B cell (primary cell): ENCODE measurements at regions not wholly inside any gene's neighbourhood (a gene's known extent, or its start where the extent isn't known, plus 50 kb on each side); places are given as distances from the start of the nearest gene placed in this dataset.

Experiments
- ATAC-seq: fragments of 200-7000 bp; cut with Tn5 transposase; one replicate; pipeline ENCODE4 v1.10.0; 2021; ENCODE audit warnings: low read depth, mild to moderate bottlenecking, moderate number of reproducible peaks, moderate library complexity
- CTCF ChIA-PET: fragments of 350-600 bp; sonication (Branson Sonifier 250); formaldehyde crosslinking; loops from one replicate; lab custom pipeline; 2021; ENCODE audit warnings: antibody characterized with exemption, inconsistent platforms; lab: Charles Lee
- POLR2A ChIA-PET: fragments of 350-600 bp; sonication (Branson Sonifier 250); formaldehyde crosslinking; loops from one replicate; lab custom pipeline; 2021; ENCODE audit warnings: antibody characterized with exemption; lab: Charles Lee
- DNase-seq: peaks from one replicate; pipeline ENCODE4 v3.0.0; 2013
- H2AFZ ChIP-seq: 2 replicates; pipeline ENCODE4 v1.6.1; 2012; ENCODE audit warnings: mild to moderate bottlenecking, low read depth, low read length; ENCODE audit not compliant: insufficient read depth, poor library complexity, severe bottlenecking
- H3K27ac ChIP-seq, 2 donors: 1 replicate in 1 of 2; 2 replicates in 1 of 2; pipeline ENCODE4 v1.5.1; 2012 to 2013; ENCODE audit warnings: low read length in 2 of 2, mild to moderate bottlenecking in 2 of 2, moderate library complexity in 1 of 2
- H3K27me3 ChIP-seq, 4 experiments: fragments of 200-600 bp in 1 of 4; sonication (generic) in 1 of 4; replicated peaks in 1 of 4; 1 replicate in 2 of 4; 2 replicates in 2 of 4; pipeline versions ENCODE4 v1.6.1 to v1.7.0; 2013 to 2016; ENCODE audit warnings: low read length in 3 of 4, mild to moderate bottlenecking in 2 of 4, mixed read lengths in 1 of 4, moderate library complexity in 1 of 4; ENCODE audit not compliant: insufficient read depth in 4 of 4, control insufficient read depth in 3 of 4; ENCODE audit errors: control extremely low read depth in 1 of 4
- H3K36me3 ChIP-seq, 2 experiments: replicated peaks in 1 of 2; 1 replicate in 1 of 2; 2 replicates in 1 of 2; pipeline versions ENCODE4 v1.6.1 to v1.7.1; 2013; ENCODE audit warnings: low read length in 1 of 2; ENCODE audit not compliant: insufficient read depth in 2 of 2, control insufficient read depth in 1 of 2; ENCODE audit errors: control extremely low read depth in 1 of 2, extremely low read depth in 1 of 2
- H3K4me1 ChIP-seq, 2 donors: fragments of 200-600 bp in 1 of 2; sonication (generic) in 1 of 2; 1 replicate in 1 of 2; 2 replicates in 1 of 2; pipeline versions ENCODE4 v1.5.1 to v1.6.1; 2013 to 2017; ENCODE audit warnings: low read length in 2 of 2; ENCODE audit not compliant: control insufficient read depth in 2 of 2, insufficient read depth in 2 of 2
- H3K4me2 ChIP-seq: replicated peaks from 2 replicates; pipeline ENCODE3; 2012; ENCODE audit warnings: mild to moderate bottlenecking, low read depth, low read length; ENCODE audit not compliant: poor library complexity, severe bottlenecking
- H3K4me3 ChIP-seq, 5 experiments: fragments of 200-600 bp in 1 of 5; sonication (generic) in 1 of 5; 1 replicate in 3 of 5; 2 replicates in 2 of 5; pipeline versions ENCODE4 v1.5.1 to v1.7.0; 2011 to 2016; ENCODE audit warnings: low read length in 4 of 5, mild to moderate bottlenecking in 4 of 5, low read depth in 2 of 5, control low read depth in 1 of 5, moderate library complexity in 1 of 5; ENCODE audit not compliant: insufficient read depth in 1 of 5; ENCODE audit errors: control extremely low read depth in 1 of 5, extremely low read depth in 1 of 5
- H3K79me2 ChIP-seq: fragments of 200-600 bp; sonication (generic); one replicate; pipeline ENCODE4 v1.6.0; 2016; ENCODE audit warnings: low read length; ENCODE audit not compliant: control insufficient read depth, insufficient read depth
- H3K9ac ChIP-seq: fragments of 200-600 bp; sonication (generic); 2 replicates; pipeline ENCODE4 v1.6.1; 2017; ENCODE audit warnings: mild to moderate bottlenecking, low read length, moderate library complexity
- H3K9me3 ChIP-seq, 3 donors: one replicate each; pipeline versions ENCODE4 v1.6.1 to v1.7.1; 2013; ENCODE audit warnings: low read length in 2 of 3; ENCODE audit not compliant: control insufficient read depth in 2 of 3, insufficient read depth in 1 of 3; ENCODE audit errors: control extremely low read depth in 1 of 3
- H4K20me1 ChIP-seq: 2 replicates; pipeline ENCODE4 v1.6.0; 2012; ENCODE audit warnings: mild to moderate bottlenecking, low read length; ENCODE audit not compliant: insufficient read depth, control insufficient read depth, poor library complexity, severe bottlenecking
- H3K27ac Mint-ChIP-seq: one replicate; pipeline ENCODE4 v1.8.0; 2021; ENCODE audit warnings: mixed read lengths
- H3K27me3 Mint-ChIP-seq: one replicate; pipeline ENCODE4 v1.8.0; 2021; ENCODE audit warnings: mixed read lengths
- H3K4me1 Mint-ChIP-seq: one replicate; pipeline ENCODE4 v1.8.0; 2021; ENCODE audit warnings: mixed read lengths
- H3K4me3 Mint-ChIP-seq: one replicate; pipeline ENCODE4 v1.8.0; 2021; ENCODE audit warnings: mixed read lengths
- H3K9me3 Mint-ChIP-seq: one replicate; pipeline ENCODE4 v1.8.0; 2022; ENCODE audit warnings: mixed read lengths; ENCODE audit not compliant: insufficient read depth
- CTCF ChIP-seq: fragments of 200-600 bp; IDR thresholded peaks from one replicate; pipeline ENCODE4 v1.8.0; 2022; ENCODE audit warnings: antibody characterized with exemption, mild to moderate bottlenecking
- EZH2 ChIP-seq: IDR thresholded peaks from 2 replicates; pipeline ENCODE4 v1.6.1; 2012; ENCODE audit warnings: borderline replicate concordance, low read depth, mild to moderate bottlenecking, moderate library complexity, low read length; ENCODE audit not compliant: insufficient read depth, poor library complexity, severe bottlenecking
- WGBS: methylation state at CpG from one replicate; pipeline ENCODE4 v1.1.5; 2013; ENCODE audit warnings: missing lambda C conversion rate; ENCODE audit not compliant: insufficient coverage; 5-methylcytosine and 5-hydroxymethylcytosine counted together
- intact Hi-C: fragments of 100-400 bp; cut with micrococcal nuclease; formaldehyde crosslinking; loops from one replicate; pipeline ENCODE4 v1.10.0; 2022

GRCh38 chr16:5653789-5654188 lies 556.2 kb upstream of the EEF2KMT start:
- Histone ChIP-seq H3K27ac (no peak overlapping the region), H4K20me1 (no peaks in the 10 kb centered on the region), H3K9me3 (peaks cover 0 to 16% (median 0%) of the 10 kb centered on the region in 3 donors), H3K4me1 (no peaks in the 10 kb centered on the region), H3K4me3 (no peak overlapping the region), H3K79me2 (no peaks in the 10 kb centered on the region), H2AFZ (no peak overlapping the region), H3K27me3 (no peaks in the 10 kb centered on the region), H3K36me3 (no peaks in the 10 kb centered on the region), H3K4me2 (no peak overlapping the region), H3K9ac (no peak overlapping the region)
- Mint-ChIP-seq H3K4me1 (no peaks in the 10 kb centered on the region), H3K27me3 (no peaks in the 10 kb centered on the region), H3K27ac (no peak overlapping the region), H3K4me3 (no peak overlapping the region), H3K9me3 (no peaks in the 10 kb centered on the region)
- ATAC-seq (no peak), DNase-seq (no peak)
- TF ChIP-seq CTCF (no peak), EZH2 (no peak)
- WGBS: 72% methylated on average over 11 of the region's 11 CpGs
- POLR2A ChIA-PET: no interaction called here
- CTCF ChIA-PET: no interaction called here
- intact Hi-C loops: no loop called here

- H3K27ac Mint-ChIP-seq: no peak overlapping the region
- H3K36me3 ChIP-seq: no peaks in the 10 kb centered on the region
- ChIA-PET POLR2A (no interaction called here), CTCF (no interaction called here)
- TF ChIP-seq CTCF (no peak), EZH2 (no peak)
- H3K4me3 ChIP-seq: no peak overlapping the region
- no peaks in the 10 kb centered on the region for H4K20me1 ChIP-seq
- no peak for ATAC-seq
- H3K4me2 ChIP-seq: no peak overlapping the region
- H3K79me2 ChIP-seq: no peaks in the 10 kb centered on the region
- no peaks in the 10 kb centered on the region for H3K4me1 Mint-ChIP-seq
- no peaks in the 10 kb centered on the region for H3K27me3 Mint-ChIP-seq
- intact Hi-C loops: no loop called here
- no peak overlapping the region for H3K27ac ChIP-seq
- H3K27me3 ChIP-seq: no peaks in the 10 kb centered on the region
- no peak overlapping the region for H3K4me3 Mint-ChIP-seq
- no peaks in the 10 kb centered on the region for H3K9me3 Mint-ChIP-seq
- no peak overlapping the region for H2AFZ ChIP-seq
- H3K9me3 ChIP-seq: peaks cover 0 to 14% (median 0%) of the 10 kb centered on the region in 3 donors
- no peak for DNase-seq
- WGBS: 94% methylated on average over 10 of the region's 10 CpGs
- no peak overlapping the region for H3K9ac ChIP-seq
- H3K4me1 ChIP-seq: no peaks in the 10 kb centered on the region
Observed at GRCh38 chr16:5653041-5653440, 555.4 kb upstream of the EEF2KMT start.
